Astrocyte (in vitro differentiated cells and primary cell): ENCODE measurements at regions not wholly inside any gene's neighbourhood (a gene's known extent, or its start where the extent isn't known, plus 50 kb on each side); places are given as distances from the start of the nearest gene placed in this dataset.

Experiments
- CTCF ChIP-seq: IDR thresholded peaks from 2 replicates; pipeline ENCODE4 v1.5.1; 2011; ENCODE audit warnings: low read depth, mild to moderate bottlenecking, inconsistent platforms, low read length, moderate library complexity; ENCODE audit not compliant: insufficient read depth
- EZH2 ChIP-seq: IDR thresholded peaks from 2 replicates; pipeline ENCODE4 v1.6.1; 2012; ENCODE audit warnings: mild to moderate bottlenecking, low read length, inconsistent platforms; ENCODE audit not compliant: insufficient read depth

GRCh38 chr10:59047180-59047579, 129.3 kb upstream of the PHYHIPL start:
- TF ChIP-seq CTCF (no peak), EZH2 (no peak)
